HCT116 (cell line): ENCODE measurements at regions not wholly inside any gene's neighbourhood (a gene's known extent, or its start where the extent isn't known, plus 50 kb on each side); places are given as distances from the start of the nearest gene placed in this dataset.

Experiments used
- ATAC-seq: fragments of 200-7000 bp; cut with Tn5 transposase; 2 replicates; pipeline ENCODE4 v1.9.1; 2020; ENCODE audit warnings: mild to moderate bottlenecking, moderate library complexity
- BruUV-seq: library from RNA; stranded (reverse); fragments of 400-500 nt; replicated peaks from 2 replicates; lab custom pipeline; 2021; lab: Mats Ljungman, UMichigan
- CTCF ChIA-PET: fragments of 300-600 bp; sonication (Branson Sonifier 250); formaldehyde crosslinking; loops from one replicate; lab custom pipeline; 2021; ENCODE audit warnings: antibody characterized with exemption; lab: Charles Lee
- POLR2A ChIA-PET: fragments of 300-600, 350-600 bp; sonication (Branson Sonifier 250); formaldehyde crosslinking; loops from one replicate; lab custom pipeline; 2021; ENCODE audit warnings: antibody characterized with exemption; lab: Charles Lee
- RAD21 ChIA-PET, 2 experiments: fragments of 300-600 bp; sonication (Branson Sonifier 250); formaldehyde crosslinking; loops; one replicate each; lab custom pipeline; 2023; ENCODE audit warnings: low total read pairs in 2 of 2; ENCODE audit not compliant: uncharacterized antibody in 2 of 2, unreplicated experiment in 2 of 2, low non-redundant PET in 1 of 2; lab: Charles Lee
- DNase-seq: peaks from one replicate; pipeline ENCODE4 v3.0.0-alpha.2; 2010; ENCODE audit warnings: low read depth, low spot score
- H2AFZ ChIP-seq: fragments of 200-600 bp; shearing (Covaris generic), sonication (generic); 2 replicates; pipeline ENCODE4 v1.6.1; 2017; ENCODE audit warnings: low read depth, mixed run types, mixed read lengths, antibody characterized with exemption, low read length; ENCODE audit not compliant: poor library complexity, severe bottlenecking
- H3K27ac ChIP-seq: 2 replicates; pipeline ENCODE4 v1.5.1; 2012; ENCODE audit warnings: low read depth, low read length
- H3K27me3 ChIP-seq: fragments of 200-600 bp; sonication (generic); 2 replicates; pipeline ENCODE4 v1.6.1; 2016; ENCODE audit warnings: mixed run types, low read length, mixed read lengths; ENCODE audit not compliant: insufficient read depth
- H3K36me3 ChIP-seq, 2 experiments: fragments of 200-500 bp in 1 of 2; fragments of 200-600 bp in 1 of 2; sonication (Bioruptor generic) in 1 of 2; sonication (generic) in 1 of 2; 2 replicates each; pipeline versions ENCODE4 v1.5.1 to v1.6.1; 2014 to 2016; ENCODE audit warnings: low read length in 2 of 2, inconsistent platforms in 1 of 2, mixed read lengths in 1 of 2, mixed run types in 1 of 2; ENCODE audit not compliant: insufficient read depth in 2 of 2, control insufficient read depth in 1 of 2
- H3K4me1 ChIP-seq, 2 experiments: fragments of 200-600 bp in 1 of 2; sonication (generic) in 1 of 2; 2 replicates each; pipeline versions ENCODE4 v1.5.1 to v1.6.1; 2012 to 2017; ENCODE audit warnings: low read length in 2 of 2, inconsistent platforms in 1 of 2, mild to moderate bottlenecking in 1 of 2, mixed read lengths in 1 of 2, mixed run types in 1 of 2, moderate library complexity in 1 of 2; ENCODE audit not compliant: insufficient read depth in 2 of 2, control insufficient read depth in 1 of 2
- H3K4me2 ChIP-seq: fragments of 200-600 bp; sonication (generic); 2 replicates; pipeline ENCODE4 v1.6.1; 2017; ENCODE audit warnings: mixed run types, low read length, mixed read lengths
- H3K4me3 ChIP-seq, 2 experiments: fragments of 200-600 bp in 1 of 2; sonication (generic) in 1 of 2; replicated peaks in 1 of 2; 2 replicates each; pipeline ENCODE4 v1.5.1; 2011 to 2016; ENCODE audit warnings: low read length in 2 of 2, control low read depth in 1 of 2, low read depth in 1 of 2, mild to moderate bottlenecking in 1 of 2, mixed read lengths in 1 of 2, mixed run types in 1 of 2
- H3K79me2 ChIP-seq: fragments of 200-600 bp; sonication (generic); 2 replicates; pipeline ENCODE4 v1.6.1; 2017; ENCODE audit warnings: mild to moderate bottlenecking, mixed run types, low read length, moderate library complexity, mixed read lengths; ENCODE audit not compliant: insufficient read depth
- H3K9ac ChIP-seq: fragments of 200-600 bp; sonication (generic); 2 replicates; pipeline ENCODE4 v1.6.1; 2016; ENCODE audit warnings: low read length, mixed read lengths
- H3K9me2 ChIP-seq: fragments of 200-600 bp; sonication (generic), shearing (Covaris generic); 2 replicates; pipeline ENCODE4 v1.6.1; 2017; ENCODE audit warnings: mixed run types, mild to moderate bottlenecking, moderate library complexity; ENCODE audit not compliant: insufficient read depth
- H3K9me3 ChIP-seq, 2 experiments: fragments of 200-500 bp in 1 of 2; fragments of 200-600 bp in 1 of 2; sonication (Bioruptor generic) in 1 of 2; sonication (generic) in 1 of 2; 2 replicates each; pipeline ENCODE4 v1.6.1; 2014 to 2017; ENCODE audit warnings: low read length in 2 of 2, mixed read lengths in 2 of 2, inconsistent platforms in 1 of 2, low read depth in 1 of 2, mild to moderate bottlenecking in 1 of 2, mixed run types in 1 of 2, moderate library complexity in 1 of 2; ENCODE audit not compliant: control insufficient read depth in 1 of 2, insufficient read depth in 1 of 2
- H4K20me1 ChIP-seq: fragments of 200-600 bp; sonication (generic), shearing (Covaris generic); 2 replicates; pipeline ENCODE4 v1.6.1; 2017; ENCODE audit warnings: mixed run types, mild to moderate bottlenecking, moderate library complexity; ENCODE audit not compliant: insufficient read depth
- POLR2A ChIP-seq: IDR thresholded peaks from 2 replicates; pipeline ENCODE4 v1.7.0; 2011; ENCODE audit warnings: borderline replicate concordance; ENCODE audit not compliant: insufficient read depth, insufficient read length; ENCODE audit errors: extremely low read depth
- SP1 ChIP-seq: IDR thresholded peaks from 2 replicates; pipeline ENCODE4 v1.6.1; 2012; ENCODE audit warnings: low read depth
- TCF7L2 ChIP-seq: IDR thresholded peaks from 2 replicates; pipeline ENCODE4 v1.7.0; 2011; ENCODE audit warnings: borderline replicate concordance, inconsistent platforms; ENCODE audit not compliant: insufficient read depth, insufficient read length; ENCODE audit errors: extremely low read depth
- ZNF274 ChIP-seq: fragments of 200-500 bp; sonication (Bioruptor generic); IDR thresholded peaks from 2 replicates; pipeline ENCODE4 v1.6.1; 2014; ENCODE audit warnings: mild to moderate bottlenecking, low read depth, low read length, inconsistent platforms
- intact Hi-C: fragments of 100-400 bp; cut with micrococcal nuclease; formaldehyde crosslinking; loops from 2 replicates; pipeline ENCODE4 v1.10.0; 2022
- TF ChIP-seq, protein P1 (sequence below): IDR thresholded peaks from 2 replicates; pipeline ENCODE4 v1.6.1; 2011; ENCODE audit warnings: mild to moderate bottlenecking, low read length, moderate library complexity; ENCODE audit not compliant: insufficient replicate concordance; ENCODE audit errors: extremely low read depth

GRCh38 chr5:179422213-179422855 lies 77.1 kb upstream of the ADAMTS2 start:
- Histone ChIP-seq H3K36me3 (no peaks in the 10 kb centered on the region), H3K27ac (no peak overlapping the region), H2AFZ (no peak overlapping the region), H3K79me2 (no peaks in the 10 kb centered on the region), H3K9me3 (no peaks in the 10 kb centered on the region), H3K4me3 (no peak overlapping the region), H3K27me3 (peaks cover 5% of the 10 kb centered on the region; the same call in 1 of the 2 replicates), H4K20me1 (no peaks in the 10 kb centered on the region), H3K9me2 (no peaks in the 10 kb centered on the region), H3K9ac (no peak overlapping the region), H3K4me2 (no peak overlapping the region), H3K4me1 (no peaks in the 10 kb centered on the region)
- TF ChIP-seq, protein P1, sequence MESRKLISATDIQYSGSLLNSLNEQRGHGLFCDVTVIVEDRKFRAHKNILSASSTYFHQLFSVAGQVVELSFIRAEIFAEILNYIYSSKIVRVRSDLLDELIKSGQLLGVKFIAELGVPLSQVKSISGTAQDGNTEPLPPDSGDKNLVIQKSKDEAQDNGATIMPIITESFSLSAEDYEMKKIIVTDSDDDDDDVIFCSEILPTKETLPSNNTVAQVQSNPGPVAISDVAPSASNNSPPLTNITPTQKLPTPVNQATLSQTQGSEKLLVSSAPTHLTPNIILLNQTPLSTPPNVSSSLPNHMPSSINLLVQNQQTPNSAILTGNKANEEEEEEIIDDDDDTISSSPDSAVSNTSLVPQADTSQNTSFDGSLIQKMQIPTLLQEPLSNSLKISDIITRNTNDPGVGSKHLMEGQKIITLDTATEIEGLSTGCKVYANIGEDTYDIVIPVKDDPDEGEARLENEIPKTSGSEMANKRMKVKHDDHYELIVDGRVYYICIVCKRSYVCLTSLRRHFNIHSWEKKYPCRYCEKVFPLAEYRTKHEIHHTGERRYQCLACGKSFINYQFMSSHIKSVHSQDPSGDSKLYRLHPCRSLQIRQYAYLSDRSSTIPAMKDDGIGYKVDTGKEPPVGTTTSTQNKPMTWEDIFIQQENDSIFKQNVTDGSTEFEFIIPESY: no peak
- TF ChIP-seq ZNF274: no peak
- CTCF ChIA-PET: no interaction called here
- BruUV-seq: no TSS peak
- POLR2A ChIA-PET: no interaction called here
- RAD21 ChIA-PET: no interaction called here
- DNase-seq: no peak
- intact Hi-C loops: no loop called here
- no peak for ATAC-seq

GRCh38 chr5:179421144-179421901 lies 76.1 kb upstream of the ADAMTS2 start:
- peaks cover 5% of the 10 kb centered on the region; the same call in 1 of the 2 replicates for H3K27me3 ChIP-seq
- H3K9ac ChIP-seq: no peak overlapping the region
- H2AFZ ChIP-seq: no peak overlapping the region
- CTCF ChIA-PET: no interaction called here
- H4K20me1 ChIP-seq: no peaks in the 10 kb centered on the region
- ATAC-seq: no peak
- H3K36me3 ChIP-seq: no peaks in the 10 kb centered on the region
- TF ChIP-seq POLR2A: no peak
- no peak for TF ChIP-seq TCF7L2
- no peak for TF ChIP-seq SP1
- TF ChIP-seq, protein P1: no peak
- TF ChIP-seq, all 23 proteins: peak for 0
- BruUV-seq: no TSS peak
- DNase-seq: no peak
- ChIA-PET POLR2A (no interaction called here), RAD21 (no interaction called here)
- Histone ChIP-seq H3K9me2 (no peaks in the 10 kb centered on the region), H3K4me3 (no peak overlapping the region), H3K9me3 (no peaks in the 10 kb centered on the region), H3K4me1 (no peaks in the 10 kb centered on the region), H3K4me2 (no peak overlapping the region), H3K27ac (no peak overlapping the region), H3K79me2 (no peaks in the 10 kb centered on the region)
- intact Hi-C loops: no loop called here
